AG09309 (cell line): ENCODE measurements at regions not wholly inside any gene's neighbourhood (a gene's known extent, or its start where the extent isn't known, plus 50 kb on each side); places are given as distances from the start of the nearest gene placed in this dataset.
"Not testable (repeated sequence)": the region's sequence is repeated elsewhere in the genome, so short reads cannot be mapped to it uniquely, and the experiment has no call there.

ENCODE experiments used
- DNase-seq: peaks from one replicate; pipeline ENCODE4 v3.0.0-alpha.2; 2010; ENCODE audit warnings: low read depth
- H3K4me3 ChIP-seq: 2 replicates; pipeline ENCODE4 v1.5.1; 2011; ENCODE audit warnings: mild to moderate bottlenecking, low read depth, low read length, moderate library complexity; ENCODE audit not compliant: control insufficient read depth
- TF ChIP-seq, protein P1 (sequence below): IDR thresholded peaks from 2 replicates; pipeline ENCODE4 v1.5.1; 2011; ENCODE audit warnings: mild to moderate bottlenecking, low read depth, low read length, inconsistent platforms; ENCODE audit not compliant: insufficient read depth, control insufficient read depth; ENCODE audit errors: missing control alignments

DNA sequence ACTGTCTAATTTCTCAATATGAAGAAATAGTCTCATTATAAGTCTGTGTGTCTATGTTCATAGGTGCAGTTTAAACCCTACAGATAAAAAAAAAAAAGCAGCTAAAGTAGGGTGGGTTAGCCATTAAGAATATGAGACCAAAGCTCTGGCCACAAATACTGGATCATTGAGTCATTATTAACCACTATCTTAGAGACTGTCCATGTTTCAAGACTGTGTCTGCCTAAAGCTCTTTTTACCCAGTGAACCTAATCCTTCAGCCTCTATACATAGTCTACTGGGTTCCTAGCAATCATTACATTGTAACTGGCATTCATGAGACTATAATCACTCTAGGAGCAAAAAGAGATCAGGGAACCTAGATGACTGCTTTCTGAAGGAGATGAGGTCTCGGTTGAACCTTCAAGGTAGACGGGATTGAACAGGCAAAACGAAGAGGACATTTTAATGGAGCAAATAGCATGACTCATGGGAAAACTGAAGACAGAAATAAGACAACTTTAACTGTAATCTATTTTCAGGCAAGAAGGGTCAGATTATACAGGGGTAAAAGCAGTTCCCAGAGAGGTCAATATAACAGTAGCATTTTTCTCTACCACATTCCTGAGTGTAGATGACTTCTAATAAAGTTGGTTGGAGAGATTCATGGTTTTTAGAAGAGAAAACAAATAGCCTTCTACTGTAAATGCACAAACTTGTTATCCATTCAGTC, 64.0 kb upstream of the FIBIN start:
- DNase-seq, result no peak
- TF ChIP-seq, protein P1, sequence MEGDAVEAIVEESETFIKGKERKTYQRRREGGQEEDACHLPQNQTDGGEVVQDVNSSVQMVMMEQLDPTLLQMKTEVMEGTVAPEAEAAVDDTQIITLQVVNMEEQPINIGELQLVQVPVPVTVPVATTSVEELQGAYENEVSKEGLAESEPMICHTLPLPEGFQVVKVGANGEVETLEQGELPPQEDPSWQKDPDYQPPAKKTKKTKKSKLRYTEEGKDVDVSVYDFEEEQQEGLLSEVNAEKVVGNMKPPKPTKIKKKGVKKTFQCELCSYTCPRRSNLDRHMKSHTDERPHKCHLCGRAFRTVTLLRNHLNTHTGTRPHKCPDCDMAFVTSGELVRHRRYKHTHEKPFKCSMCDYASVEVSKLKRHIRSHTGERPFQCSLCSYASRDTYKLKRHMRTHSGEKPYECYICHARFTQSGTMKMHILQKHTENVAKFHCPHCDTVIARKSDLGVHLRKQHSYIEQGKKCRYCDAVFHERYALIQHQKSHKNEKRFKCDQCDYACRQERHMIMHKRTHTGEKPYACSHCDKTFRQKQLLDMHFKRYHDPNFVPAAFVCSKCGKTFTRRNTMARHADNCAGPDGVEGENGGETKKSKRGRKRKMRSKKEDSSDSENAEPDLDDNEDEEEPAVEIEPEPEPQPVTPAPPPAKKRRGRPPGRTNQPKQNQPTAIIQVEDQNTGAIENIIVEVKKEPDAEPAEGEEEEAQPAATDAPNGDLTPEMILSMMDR, result no peak
- H3K4me3 ChIP-seq, result no peak overlapping the region

DNA sequence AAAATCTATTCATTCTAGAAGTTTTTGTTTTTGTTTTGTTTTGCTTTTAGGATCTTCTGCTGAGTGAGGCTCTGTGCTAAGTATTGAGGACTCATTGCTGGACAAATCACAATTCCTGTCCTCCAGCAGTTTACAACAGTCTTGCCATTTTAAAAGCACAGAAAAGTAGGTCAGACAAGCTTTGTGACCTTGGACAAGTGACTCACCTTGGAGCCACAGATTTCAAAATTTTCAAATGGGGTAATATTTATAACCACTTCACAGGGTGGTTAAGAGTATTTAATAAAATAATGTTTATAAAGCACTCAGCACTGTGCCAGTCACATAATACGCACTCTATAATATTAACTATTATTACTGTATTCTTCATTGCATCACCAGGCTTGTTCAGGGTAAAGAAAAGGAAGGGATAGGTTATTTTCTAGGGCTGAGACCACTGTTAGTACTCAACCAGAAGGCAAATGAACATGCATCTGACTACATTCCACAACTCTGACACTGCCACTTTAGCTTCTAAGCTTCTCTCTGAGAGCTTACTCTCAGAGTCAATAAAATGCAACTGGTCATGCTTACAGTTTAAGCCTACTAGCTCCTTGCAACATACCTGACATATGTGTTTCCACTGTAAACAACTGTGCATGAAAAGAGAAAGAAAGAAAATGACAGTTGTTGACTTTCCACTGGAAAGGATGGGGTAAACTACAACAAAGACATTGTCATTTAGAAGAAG, 63.2 kb upstream of the FIBIN start:
- TF ChIP-seq, protein P1, result no peak
- DNase-seq, result peak; percentile 48
- no peak overlapping the region for H3K4me3 ChIP-seq

DNA sequence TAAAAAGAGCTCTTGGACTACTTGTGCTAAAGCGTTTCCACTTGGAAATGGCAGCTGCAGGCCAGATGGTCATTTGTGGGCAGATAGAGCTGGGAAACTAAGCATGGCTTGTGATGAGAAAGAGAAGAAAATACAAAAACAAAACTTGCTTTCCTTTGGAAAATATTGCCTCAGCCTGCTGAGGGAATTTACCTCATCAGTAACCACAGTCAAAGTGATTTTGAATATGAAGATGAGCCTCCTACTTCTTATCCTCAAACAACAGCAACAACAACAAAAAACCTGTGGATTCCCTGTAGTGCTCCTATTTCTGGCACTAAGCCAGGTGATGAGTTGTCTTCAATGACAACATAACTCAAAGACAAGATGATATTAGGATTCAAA, 62.7 kb upstream of the FIBIN start:
- H3K4me3 ChIP-seq, result no peak overlapping the region
- no peak for DNase-seq
- TF ChIP-seq, protein P1, result no peak

DNA sequence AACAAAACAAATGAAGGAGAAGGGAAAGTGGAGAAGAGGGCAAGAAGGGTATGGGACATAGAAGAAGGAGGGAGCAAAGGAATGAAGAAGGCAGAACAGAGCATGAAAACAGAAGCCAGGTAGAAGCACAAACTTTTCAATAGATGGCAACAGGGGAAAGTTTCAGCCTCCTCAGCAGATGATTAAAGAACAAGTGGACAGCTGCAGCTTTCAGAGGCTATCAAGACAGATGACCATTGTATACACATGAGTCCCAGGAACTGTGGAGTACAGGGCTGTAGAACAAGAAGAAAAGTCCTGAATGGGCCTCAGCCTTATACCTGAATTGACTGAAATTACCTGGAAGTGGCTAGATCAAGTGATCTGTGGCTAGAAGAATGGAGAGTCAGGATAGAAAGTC, 62.0 kb upstream of the FIBIN start:
- H3K4me3 ChIP-seq, result no peak overlapping the region
- no peak for DNase-seq
- TF ChIP-seq, protein P1, result no peak

DNA sequence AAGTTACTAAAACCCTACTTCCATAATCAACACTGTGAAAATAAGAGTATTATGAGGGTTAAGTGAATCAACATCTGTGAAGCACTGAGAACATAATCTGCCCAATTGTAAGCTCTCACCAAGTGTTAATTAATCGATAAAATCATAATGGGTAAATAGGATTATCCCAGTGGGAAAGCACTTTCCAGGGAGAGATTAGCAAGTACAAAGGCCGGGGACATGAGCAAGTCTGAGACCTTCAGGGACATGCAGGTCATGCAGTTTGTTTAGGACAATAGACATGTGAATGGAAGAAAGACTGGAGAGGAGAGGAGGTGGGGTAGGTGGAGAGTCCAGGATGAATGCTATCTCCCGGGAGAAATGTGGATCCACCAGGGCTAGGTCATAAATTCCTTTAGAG, 57.8 kb upstream of the FIBIN start:
- TF ChIP-seq, protein P1, result no peak
- DNase-seq, result no peak
- H3K4me3 ChIP-seq, result no peak overlapping the region

DNA sequence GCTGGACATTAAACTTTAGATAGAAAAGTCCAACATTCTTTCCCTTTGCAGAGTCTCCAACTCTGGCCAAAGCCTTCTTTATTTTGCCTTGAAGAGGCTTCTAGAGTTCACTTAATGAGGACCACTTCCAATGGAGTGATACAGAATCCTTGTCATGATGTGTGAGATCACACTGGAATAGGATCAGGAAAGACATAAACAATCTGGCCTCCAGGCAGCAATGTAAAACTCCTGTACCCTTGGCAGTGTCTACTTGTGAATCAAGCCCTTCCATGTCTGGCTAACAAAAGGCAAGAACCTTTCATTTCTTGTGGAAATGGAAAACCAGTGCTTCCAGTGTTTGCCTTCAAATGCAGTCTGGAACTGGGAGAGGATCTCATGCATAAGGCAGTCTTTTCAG, 56.5 kb upstream of the FIBIN start:
- DNase-seq, result no peak
- TF ChIP-seq, protein P1, result no peak
- no peak overlapping the region for H3K4me3 ChIP-seq

DNA sequence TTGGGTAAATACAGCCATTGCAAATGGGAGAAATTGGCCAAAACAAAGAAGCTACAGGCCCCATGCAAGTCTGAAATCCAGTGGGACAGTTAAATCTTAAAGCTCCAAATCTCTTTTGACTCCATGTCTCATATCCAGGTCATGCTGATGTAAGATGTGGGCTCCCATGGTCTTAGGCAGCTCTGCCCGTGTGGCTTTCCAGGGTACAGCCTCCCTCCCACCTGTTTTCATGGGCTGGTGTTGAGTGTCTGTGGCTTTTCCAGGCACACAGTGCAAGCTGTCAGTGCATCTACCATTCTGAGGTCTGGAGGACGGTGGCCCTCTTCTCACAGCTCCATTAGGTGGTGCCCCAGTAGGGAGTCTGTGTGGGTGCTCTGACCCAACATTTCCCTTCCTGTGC, 53.4 kb upstream of the FIBIN start:
- DNase-seq, H3K4me3 ChIP-seq: not testable (repeated sequence)
